B cell (primary cell): ENCODE measurements at regions not wholly inside any gene's neighbourhood (a gene's known extent, or its start where the extent isn't known, plus 50 kb on each side); places are given as distances from the start of the nearest gene placed in this dataset.

ENCODE experiments used
- ATAC-seq: fragments of 200-7000 bp; cut with Tn5 transposase; one replicate; pipeline ENCODE4 v1.10.0; 2021; ENCODE audit warnings: low read depth, mild to moderate bottlenecking, moderate number of reproducible peaks, moderate library complexity
- CTCF ChIA-PET: fragments of 350-600 bp; sonication (Branson Sonifier 250); formaldehyde crosslinking; loops from one replicate; lab custom pipeline; 2021; ENCODE audit warnings: antibody characterized with exemption, inconsistent platforms; lab: Charles Lee
- POLR2A ChIA-PET: fragments of 350-600 bp; sonication (Branson Sonifier 250); formaldehyde crosslinking; loops from one replicate; lab custom pipeline; 2021; ENCODE audit warnings: antibody characterized with exemption; lab: Charles Lee
- DNase-seq: peaks from one replicate; pipeline ENCODE4 v3.0.0; 2013
- H2AFZ ChIP-seq: 2 replicates; pipeline ENCODE4 v1.6.1; 2012; ENCODE audit warnings: mild to moderate bottlenecking, low read depth, low read length; ENCODE audit not compliant: insufficient read depth, poor library complexity, severe bottlenecking
- H3K27ac ChIP-seq, 2 donors: 1 replicate in 1 of 2; 2 replicates in 1 of 2; pipeline ENCODE4 v1.5.1; 2012 to 2013; ENCODE audit warnings: low read length in 2 of 2, mild to moderate bottlenecking in 2 of 2, moderate library complexity in 1 of 2
- H3K27me3 ChIP-seq, 4 experiments: fragments of 200-600 bp in 1 of 4; sonication (generic) in 1 of 4; replicated peaks in 1 of 4; 1 replicate in 2 of 4; 2 replicates in 2 of 4; pipeline versions ENCODE4 v1.6.1 to v1.7.0; 2013 to 2016; ENCODE audit warnings: low read length in 3 of 4, mild to moderate bottlenecking in 2 of 4, mixed read lengths in 1 of 4, moderate library complexity in 1 of 4; ENCODE audit not compliant: insufficient read depth in 4 of 4, control insufficient read depth in 3 of 4; ENCODE audit errors: control extremely low read depth in 1 of 4
- H3K36me3 ChIP-seq, 2 experiments: replicated peaks in 1 of 2; 1 replicate in 1 of 2; 2 replicates in 1 of 2; pipeline versions ENCODE4 v1.6.1 to v1.7.1; 2013; ENCODE audit warnings: low read length in 1 of 2; ENCODE audit not compliant: insufficient read depth in 2 of 2, control insufficient read depth in 1 of 2; ENCODE audit errors: control extremely low read depth in 1 of 2, extremely low read depth in 1 of 2
- H3K4me1 ChIP-seq, 2 donors: fragments of 200-600 bp in 1 of 2; sonication (generic) in 1 of 2; 1 replicate in 1 of 2; 2 replicates in 1 of 2; pipeline versions ENCODE4 v1.5.1 to v1.6.1; 2013 to 2017; ENCODE audit warnings: low read length in 2 of 2; ENCODE audit not compliant: control insufficient read depth in 2 of 2, insufficient read depth in 2 of 2
- H3K4me2 ChIP-seq: replicated peaks from 2 replicates; pipeline ENCODE3; 2012; ENCODE audit warnings: mild to moderate bottlenecking, low read depth, low read length; ENCODE audit not compliant: poor library complexity, severe bottlenecking
- H3K4me3 ChIP-seq, 5 experiments: fragments of 200-600 bp in 1 of 5; sonication (generic) in 1 of 5; 1 replicate in 3 of 5; 2 replicates in 2 of 5; pipeline versions ENCODE4 v1.5.1 to v1.7.0; 2011 to 2016; ENCODE audit warnings: low read length in 4 of 5, mild to moderate bottlenecking in 4 of 5, low read depth in 2 of 5, control low read depth in 1 of 5, moderate library complexity in 1 of 5; ENCODE audit not compliant: insufficient read depth in 1 of 5; ENCODE audit errors: control extremely low read depth in 1 of 5, extremely low read depth in 1 of 5
- H3K79me2 ChIP-seq: fragments of 200-600 bp; sonication (generic); one replicate; pipeline ENCODE4 v1.6.0; 2016; ENCODE audit warnings: low read length; ENCODE audit not compliant: control insufficient read depth, insufficient read depth
- H3K9ac ChIP-seq: fragments of 200-600 bp; sonication (generic); 2 replicates; pipeline ENCODE4 v1.6.1; 2017; ENCODE audit warnings: mild to moderate bottlenecking, low read length, moderate library complexity
- H3K9me3 ChIP-seq, 3 donors: one replicate each; pipeline versions ENCODE4 v1.6.1 to v1.7.1; 2013; ENCODE audit warnings: low read length in 2 of 3; ENCODE audit not compliant: control insufficient read depth in 2 of 3, insufficient read depth in 1 of 3; ENCODE audit errors: control extremely low read depth in 1 of 3
- H4K20me1 ChIP-seq: 2 replicates; pipeline ENCODE4 v1.6.0; 2012; ENCODE audit warnings: mild to moderate bottlenecking, low read length; ENCODE audit not compliant: insufficient read depth, control insufficient read depth, poor library complexity, severe bottlenecking
- H3K27ac Mint-ChIP-seq: one replicate; pipeline ENCODE4 v1.8.0; 2021; ENCODE audit warnings: mixed read lengths
- H3K27me3 Mint-ChIP-seq: one replicate; pipeline ENCODE4 v1.8.0; 2021; ENCODE audit warnings: mixed read lengths
- H3K4me1 Mint-ChIP-seq: one replicate; pipeline ENCODE4 v1.8.0; 2021; ENCODE audit warnings: mixed read lengths
- H3K4me3 Mint-ChIP-seq: one replicate; pipeline ENCODE4 v1.8.0; 2021; ENCODE audit warnings: mixed read lengths
- H3K9me3 Mint-ChIP-seq: one replicate; pipeline ENCODE4 v1.8.0; 2022; ENCODE audit warnings: mixed read lengths; ENCODE audit not compliant: insufficient read depth
- EZH2 ChIP-seq: IDR thresholded peaks from 2 replicates; pipeline ENCODE4 v1.6.1; 2012; ENCODE audit warnings: borderline replicate concordance, low read depth, mild to moderate bottlenecking, moderate library complexity, low read length; ENCODE audit not compliant: insufficient read depth, poor library complexity, severe bottlenecking
- WGBS: methylation state at CpG from one replicate; pipeline ENCODE4 v1.1.5; 2013; ENCODE audit warnings: missing lambda C conversion rate; ENCODE audit not compliant: insufficient coverage; 5-methylcytosine and 5-hydroxymethylcytosine counted together
- intact Hi-C: fragments of 100-400 bp; cut with micrococcal nuclease; formaldehyde crosslinking; loops from one replicate; pipeline ENCODE4 v1.10.0; 2022
- TF ChIP-seq, protein P1 (sequence below): fragments of 200-600 bp; IDR thresholded peaks from one replicate; pipeline ENCODE4 v1.8.0; 2022; ENCODE audit warnings: antibody characterized with exemption, mild to moderate bottlenecking

DNA sequence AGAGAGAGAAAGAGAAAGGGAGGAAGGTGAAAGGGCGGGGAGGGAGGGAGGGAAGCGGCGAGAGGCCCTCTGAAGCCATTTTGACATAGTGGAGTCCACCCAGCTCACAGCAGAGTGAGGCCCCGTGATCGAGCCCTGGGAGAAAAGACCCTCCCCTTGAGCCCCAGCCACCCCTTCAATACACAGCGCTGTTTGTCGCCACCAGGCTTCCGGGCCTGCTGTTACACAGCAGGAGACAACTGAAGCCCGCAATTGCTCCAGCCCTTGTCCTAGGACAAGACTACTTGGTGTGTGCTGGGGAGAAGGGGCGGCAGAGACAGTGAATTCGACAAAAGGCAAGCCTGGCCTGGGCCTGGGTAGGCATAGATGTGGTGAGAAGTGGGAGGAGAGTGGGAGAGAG lies 67.3 kb downstream of the PRR18 start:
- H3K4me2 ChIP-seq = no peak overlapping the region
- peaks cover 0 to 3% (median 0%) of the 10 kb centered on the region in 4 experiments for H3K27me3 ChIP-seq
- Mint-ChIP-seq H3K9me3 (no peaks in the 10 kb centered on the region), H3K27ac (no peak overlapping the region), H3K4me1 (peaks cover 16% of the 10 kb centered on the region), H3K4me3 (no peak overlapping the region), H3K27me3 (peaks cover 26% of the 10 kb centered on the region)
- H2AFZ ChIP-seq = no peak overlapping the region
- no peak overlapping the region for H3K9ac ChIP-seq
- ChIA-PET POLR2A (no interaction called here), CTCF (no interaction called here)
- H3K79me2 ChIP-seq = no peaks in the 10 kb centered on the region
- H3K36me3 ChIP-seq = no peaks in the 10 kb centered on the region
- DNase-seq = no peak
- no peak overlapping the region for H3K4me3 ChIP-seq
- no peaks in the 10 kb centered on the region for H3K9me3 ChIP-seq
- no peak overlapping the region for H3K27ac ChIP-seq
- peaks cover 10 to 13% of the 10 kb centered on the region in 2 donors for H3K4me1 ChIP-seq
- WGBS = 81% methylated on average over 3 of the region's 11 CpGs
- ATAC-seq = no peak
- H4K20me1 ChIP-seq = no peaks in the 10 kb centered on the region
- TF ChIP-seq EZH2 = no peak
- TF ChIP-seq, protein P1, sequence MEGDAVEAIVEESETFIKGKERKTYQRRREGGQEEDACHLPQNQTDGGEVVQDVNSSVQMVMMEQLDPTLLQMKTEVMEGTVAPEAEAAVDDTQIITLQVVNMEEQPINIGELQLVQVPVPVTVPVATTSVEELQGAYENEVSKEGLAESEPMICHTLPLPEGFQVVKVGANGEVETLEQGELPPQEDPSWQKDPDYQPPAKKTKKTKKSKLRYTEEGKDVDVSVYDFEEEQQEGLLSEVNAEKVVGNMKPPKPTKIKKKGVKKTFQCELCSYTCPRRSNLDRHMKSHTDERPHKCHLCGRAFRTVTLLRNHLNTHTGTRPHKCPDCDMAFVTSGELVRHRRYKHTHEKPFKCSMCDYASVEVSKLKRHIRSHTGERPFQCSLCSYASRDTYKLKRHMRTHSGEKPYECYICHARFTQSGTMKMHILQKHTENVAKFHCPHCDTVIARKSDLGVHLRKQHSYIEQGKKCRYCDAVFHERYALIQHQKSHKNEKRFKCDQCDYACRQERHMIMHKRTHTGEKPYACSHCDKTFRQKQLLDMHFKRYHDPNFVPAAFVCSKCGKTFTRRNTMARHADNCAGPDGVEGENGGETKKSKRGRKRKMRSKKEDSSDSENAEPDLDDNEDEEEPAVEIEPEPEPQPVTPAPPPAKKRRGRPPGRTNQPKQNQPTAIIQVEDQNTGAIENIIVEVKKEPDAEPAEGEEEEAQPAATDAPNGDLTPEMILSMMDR = no peak
- intact Hi-C loops = no loop called here

GRCh38 chr6:166237617-166238016 lies 70.0 kb upstream of the TBXT start:
- Mint-ChIP-seq H3K27ac (no peak overlapping the region), H3K9me3 (no peaks in the 10 kb centered on the region), H3K4me1 (no peaks in the 10 kb centered on the region), H3K27me3 (peaks cover 45% of the 10 kb centered on the region), H3K4me3 (no peak overlapping the region)
- Histone ChIP-seq H2AFZ (no peak overlapping the region), H3K27me3 (peaks cover 0 to 9% (median 0%) of the 10 kb centered on the region in 4 experiments), H3K4me2 (no peak overlapping the region), H3K4me3 (no peak overlapping the region), H3K36me3 (no peaks in the 10 kb centered on the region), H3K4me1 (no peaks in the 10 kb centered on the region), H3K79me2 (no peaks in the 10 kb centered on the region), H3K9ac (no peak overlapping the region), H3K27ac (no peak overlapping the region), H4K20me1 (no peaks in the 10 kb centered on the region), H3K9me3 (no peaks in the 10 kb centered on the region)
- WGBS = 94% methylated on average over 4 of the region's 5 CpGs
- ChIA-PET CTCF (interaction anchor here (1.1 kb wide), 1 partner anchor 16 kb away, joined by 3 read pairs; no protein-coding TSS in a partner anchor), POLR2A (no interaction called here)
- intact Hi-C loops = no loop called here
- no peak for DNase-seq
- ATAC-seq = no peak
- no peak for TF ChIP-seq EZH2
- TF ChIP-seq, protein P1 = no peak
